ENCODE measurements at regions not wholly inside any gene's neighbourhood (a gene's known extent, or its start where the extent isn't known, plus 50 kb on each side); places are given as distances from the start of the nearest gene placed in this dataset.
"Not testable (repeated sequence)": the region's sequence is repeated elsewhere in the genome, so short reads cannot be mapped to it uniquely, and the experiment has no call there.

DNA sequence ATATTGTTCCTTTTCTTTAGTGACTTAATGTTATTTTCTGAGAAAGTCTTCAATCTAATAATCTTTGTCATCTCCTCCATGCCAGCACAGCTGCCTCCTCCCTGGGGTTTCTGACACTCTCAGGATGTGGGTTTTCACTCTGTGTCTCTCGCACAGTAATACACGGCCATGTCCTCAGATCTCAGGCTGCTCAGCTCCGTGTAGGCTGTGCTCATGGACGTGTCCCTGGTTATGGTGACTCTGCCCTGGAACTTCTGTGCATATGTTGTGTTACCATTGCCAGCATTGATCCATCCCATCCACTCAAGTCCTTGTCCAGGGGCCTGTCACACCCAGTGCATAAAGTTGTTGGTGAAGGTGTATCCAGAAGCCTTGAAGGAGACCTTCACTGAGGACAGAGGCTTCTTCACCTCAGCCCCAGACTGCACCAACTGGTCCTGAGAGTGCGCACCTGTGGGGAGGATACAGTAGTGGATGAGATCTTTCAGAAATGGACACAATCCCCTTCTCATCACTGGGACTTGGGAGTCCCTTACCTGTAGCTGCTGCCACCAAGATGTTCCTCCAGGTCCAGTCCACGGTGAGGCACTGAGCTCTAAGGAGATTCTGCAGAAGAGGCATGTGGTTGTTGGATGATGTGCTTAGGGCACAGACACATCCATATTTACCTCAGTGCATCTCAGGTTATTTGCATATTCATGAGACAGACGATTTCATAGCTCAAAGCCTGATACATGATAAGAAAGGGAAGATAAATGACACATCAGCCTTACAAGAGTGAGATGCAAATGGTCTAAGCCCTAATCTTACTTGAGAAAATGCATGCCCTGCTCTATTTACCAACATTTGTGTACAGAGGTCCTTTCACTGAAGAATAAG is 114.7 kb downstream of the OR4M2 start:
- H3K27me3 ChIP-seq (ENCODE audit: insufficient read depth, low read depth); H3K79me2 ChIP-seq (ENCODE audit: insufficient read depth, low read depth); H3K27ac ChIP-seq; H4K20me1 ChIP-seq (ENCODE audit: insufficient read depth); H3K4me2 ChIP-seq; H3K36me3 ChIP-seq (ENCODE audit: insufficient read depth); H3K4me3 ChIP-seq (IDR thresholded peaks at IDR 0.05; ENCODE audit: insufficient read depth, low read depth, low read length); H3K4me1 ChIP-seq (ENCODE audit: low read depth, poor library complexity, severe bottlenecking); H3K9ac ChIP-seq; H2AFZ ChIP-seq (ENCODE audit: low read depth): not testable (repeated sequence)

DNA sequence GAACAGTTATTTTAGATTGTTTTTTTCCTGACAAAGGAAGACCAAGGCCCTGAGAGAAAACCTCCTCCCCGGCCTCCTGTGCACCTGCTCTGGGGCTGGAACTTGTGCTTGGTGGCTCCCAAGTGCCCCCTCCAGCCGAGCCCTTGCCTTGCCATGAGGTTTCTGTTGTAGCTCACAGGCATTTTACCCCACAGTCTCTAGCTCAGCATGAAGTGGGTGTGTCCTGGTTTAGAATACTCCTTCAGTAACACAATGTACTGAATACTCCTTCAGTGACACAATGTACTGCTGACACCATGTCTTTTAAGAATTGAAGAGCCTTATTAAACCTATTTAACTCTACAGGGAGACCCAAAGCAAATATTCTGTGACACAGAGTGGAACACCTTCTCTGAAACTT is 116.1 kb downstream of the OR4M2 start:
- not testable (repeated sequence) for H3K4me1 ChIP-seq (ENCODE audit: low read depth, poor library complexity, severe bottlenecking); H2AFZ ChIP-seq (ENCODE audit: low read depth); H3K27ac ChIP-seq; H3K79me2 ChIP-seq (ENCODE audit: insufficient read depth, low read depth); H3K4me2 ChIP-seq; H3K27me3 ChIP-seq (ENCODE audit: insufficient read depth, low read depth); H4K20me1 ChIP-seq (ENCODE audit: insufficient read depth); H3K9ac ChIP-seq; H3K36me3 ChIP-seq (ENCODE audit: insufficient read depth); H3K4me3 ChIP-seq (IDR thresholded peaks at IDR 0.05; ENCODE audit: insufficient read depth, low read depth, low read length)

DNA sequence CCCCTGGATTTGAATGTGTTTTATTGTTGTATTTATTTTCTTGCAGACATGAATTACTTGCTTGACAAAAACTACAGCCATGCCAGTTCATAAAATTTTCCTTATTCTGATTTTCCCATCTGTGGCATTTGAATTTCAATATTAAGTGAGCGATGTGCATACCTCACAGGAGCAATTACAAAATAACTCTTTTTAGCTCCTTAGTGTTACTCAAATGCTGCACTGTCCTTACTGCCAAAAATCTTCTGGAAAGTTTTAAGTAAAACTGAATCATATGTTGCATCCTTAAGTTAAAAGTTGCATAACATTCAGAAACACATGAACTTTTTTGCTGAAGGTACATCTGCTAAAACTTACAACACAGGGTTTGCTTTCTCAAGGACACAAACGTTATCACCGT is 120.1 kb downstream of the OR4M2 start:
- H3K27ac ChIP-seq; H2AFZ ChIP-seq (ENCODE audit: low read depth); H3K4me2 ChIP-seq; H3K4me1 ChIP-seq (ENCODE audit: low read depth, poor library complexity, severe bottlenecking); H3K27me3 ChIP-seq (ENCODE audit: insufficient read depth, low read depth); H3K36me3 ChIP-seq (ENCODE audit: insufficient read depth); H3K4me3 ChIP-seq (IDR thresholded peaks at IDR 0.05; ENCODE audit: insufficient read depth, low read depth, low read length); H3K9ac ChIP-seq; H4K20me1 ChIP-seq (ENCODE audit: insufficient read depth); H3K79me2 ChIP-seq (ENCODE audit: insufficient read depth, low read depth): not testable (repeated sequence)

GRCh38 chr15:22201993-22202659 is 121.8 kb downstream of the OR4M2 start:
- not testable (repeated sequence) for H3K79me2 ChIP-seq (ENCODE audit: insufficient read depth, low read depth); H3K27me3 ChIP-seq (ENCODE audit: insufficient read depth, low read depth); H3K27ac ChIP-seq; H3K4me3 ChIP-seq (IDR thresholded peaks at IDR 0.05; ENCODE audit: insufficient read depth, low read depth, low read length); H3K36me3 ChIP-seq (ENCODE audit: insufficient read depth); H3K4me2 ChIP-seq; H4K20me1 ChIP-seq (ENCODE audit: insufficient read depth); H3K9ac ChIP-seq; H3K4me1 ChIP-seq (ENCODE audit: low read depth, poor library complexity, severe bottlenecking); H2AFZ ChIP-seq (ENCODE audit: low read depth)

GRCh38 chr15:22203208-22203607 is 122.9 kb downstream of the OR4M2 start:
- not testable (repeated sequence) for H3K9ac ChIP-seq; H3K4me2 ChIP-seq; H3K79me2 ChIP-seq (ENCODE audit: insufficient read depth, low read depth); H3K4me1 ChIP-seq (ENCODE audit: low read depth, poor library complexity, severe bottlenecking); H3K4me3 ChIP-seq (IDR thresholded peaks at IDR 0.05; ENCODE audit: insufficient read depth, low read depth, low read length); H3K27ac ChIP-seq; H3K36me3 ChIP-seq (ENCODE audit: insufficient read depth); H3K27me3 ChIP-seq (ENCODE audit: insufficient read depth, low read depth); H4K20me1 ChIP-seq (ENCODE audit: insufficient read depth); H2AFZ ChIP-seq (ENCODE audit: low read depth)

- not testable (repeated sequence) for H3K27me3 ChIP-seq (ENCODE audit: insufficient read depth, low read depth); H3K79me2 ChIP-seq (ENCODE audit: insufficient read depth, low read depth); H4K20me1 ChIP-seq (ENCODE audit: insufficient read depth); H3K27ac ChIP-seq; H3K9ac ChIP-seq; H3K4me2 ChIP-seq; H3K4me1 ChIP-seq (ENCODE audit: low read depth, poor library complexity, severe bottlenecking); H3K4me3 ChIP-seq (IDR thresholded peaks at IDR 0.05; ENCODE audit: insufficient read depth, low read depth, low read length); H2AFZ ChIP-seq (ENCODE audit: low read depth); H3K36me3 ChIP-seq (ENCODE audit: insufficient read depth)
These were observed 128.8 kb downstream of the OR4M2 start for GRCh38 chr15:22209086-22209485.

DNA sequence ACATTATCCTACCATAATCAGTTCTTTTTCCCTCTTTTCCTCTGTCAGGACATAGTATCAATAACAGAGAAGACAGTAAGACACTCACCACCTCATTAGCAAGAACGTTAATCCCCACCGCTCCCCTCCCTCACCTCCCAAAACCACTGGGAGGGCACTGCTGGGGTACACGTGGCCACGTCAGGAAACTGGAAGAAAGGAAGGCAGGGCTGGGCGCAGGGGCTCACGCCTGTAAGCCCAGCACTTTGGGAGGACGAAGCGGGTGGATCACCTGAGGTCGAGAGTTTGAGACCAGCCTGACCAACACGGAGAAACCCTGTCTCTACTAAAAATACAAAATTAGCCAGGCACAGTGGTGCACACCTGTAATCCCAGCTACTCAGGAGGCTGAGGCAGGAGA is 142.3 kb downstream of the OR4M2 start:
- not testable (repeated sequence) for H2AFZ ChIP-seq (ENCODE audit: low read depth); H3K79me2 ChIP-seq (ENCODE audit: insufficient read depth, low read depth); H3K9ac ChIP-seq; H3K4me2 ChIP-seq; H4K20me1 ChIP-seq (ENCODE audit: insufficient read depth); H3K27ac ChIP-seq; H3K4me3 ChIP-seq (IDR thresholded peaks at IDR 0.05; ENCODE audit: insufficient read depth, low read depth, low read length); H3K27me3 ChIP-seq (ENCODE audit: insufficient read depth, low read depth); H3K36me3 ChIP-seq (ENCODE audit: insufficient read depth)
- H3K4me1 ChIP-seq (ENCODE audit: low read depth, poor library complexity, severe bottlenecking), result peaks cover 10% of the 10 kb centered on the region

Measured in KMS-11 (cell line).